ENCODE measurements at regions not wholly inside any gene's neighbourhood (a gene's known extent, or its start where the extent isn't known, plus 50 kb on each side); places are given as distances from the start of the nearest gene placed in this dataset.

GRCh38 chr4:23333946-23334878, 555.6 kb downstream of the PPARGC1A start:
- DNase-seq (ENCODE audit: low read depth in 2 of 2): peak in 1 of 2 donors; percentile 12

- no peak for DNase-seq (ENCODE audit: low read depth in 2 of 2)
These were observed 556.3 kb downstream of the PPARGC1A start for GRCh38 chr4:23333556-23333945.

- DNase-seq (ENCODE audit: low read depth in 2 of 2): no peak
These were observed 557.5 kb downstream of the PPARGC1A start for GRCh38 chr4:23332313-23332712.

- DNase-seq (ENCODE audit: low read depth in 2 of 2): no peak
These were observed 562.7 kb downstream of the PPARGC1A start for GRCh38 chr4:23327120-23327519.

- DNase-seq (ENCODE audit: low read depth in 2 of 2): no peak
These were observed 565.7 kb downstream of the PPARGC1A start for GRCh38 chr4:23324021-23324690.

GRCh38 chr4:23323436-23323835, 566.4 kb downstream of the PPARGC1A start:
- DNase-seq (ENCODE audit: low read depth in 2 of 2): no peak

- no peak for DNase-seq (ENCODE audit: low read depth in 2 of 2)
These were observed 567.1 kb downstream of the PPARGC1A start for GRCh38 chr4:23322732-23323131.

GRCh38 chr4:23320931-23321587, 568.8 kb downstream of the PPARGC1A start:
- DNase-seq (ENCODE audit: low read depth in 2 of 2): no peak

- no peak for DNase-seq (ENCODE audit: low read depth in 2 of 2)
These were observed 577.2 kb downstream of the PPARGC1A start for GRCh38 chr4:23312686-23313085.

- no peak for DNase-seq (ENCODE audit: low read depth in 2 of 2)
These were observed 577.9 kb downstream of the PPARGC1A start for GRCh38 chr4:23311983-23312382.

- DNase-seq (ENCODE audit: low read depth in 2 of 2): no peak
These were observed 584.8 kb downstream of the PPARGC1A start for GRCh38 chr4:23305026-23305425.

GRCh38 chr4:23298371-23298770, 591.5 kb downstream of the PPARGC1A start:
- DNase-seq (ENCODE audit: low read depth in 2 of 2): no peak

- no peak for DNase-seq (ENCODE audit: low read depth in 2 of 2)
These were observed 592.5 kb downstream of the PPARGC1A start for GRCh38 chr4:23297327-23297726.

- DNase-seq (ENCODE audit: low read depth in 2 of 2): no peak
These were observed 598.4 kb downstream of the GBA3 start for GRCh38 chr4:23291139-23291538.

- no peak for DNase-seq (ENCODE audit: low read depth in 2 of 2)
These were observed 597.9 kb downstream of the GBA3 start for GRCh38 chr4:23290656-23291055.

- no peak for DNase-seq (ENCODE audit: low read depth in 2 of 2)
These were observed 586.7 kb downstream of the GBA3 start for GRCh38 chr4:23279377-23279986.

- no peak for DNase-seq (ENCODE audit: low read depth in 2 of 2)
These were observed 586.1 kb downstream of the GBA3 start for GRCh38 chr4:23278845-23279244.

- DNase-seq (ENCODE audit: low read depth in 2 of 2): no peak
These were observed 583.3 kb downstream of the GBA3 start for GRCh38 chr4:23276076-23276475.

- DNase-seq (ENCODE audit: low read depth in 2 of 2): no peak
These were observed 576.8 kb downstream of the GBA3 start for GRCh38 chr4:23269566-23269965.

GRCh38 chr4:23268072-23268771, 575.5 kb downstream of the GBA3 start:
- no peak for DNase-seq (ENCODE audit: low read depth in 2 of 2)

- DNase-seq (ENCODE audit: low read depth in 2 of 2): no peak
These were observed 573.7 kb downstream of the GBA3 start for GRCh38 chr4:23266401-23266800.

Measured in stimulated activated CD4-positive, alpha-beta T cell treated with anti-CD3 and anti-CD28 coated beads, Interleukin-15, amount 100 ng/mL, for 48 hours (primary cell).